PC-3 (cell line): ENCODE measurements at regions not wholly inside any gene's neighbourhood (a gene's known extent, or its start where the extent isn't known, plus 50 kb on each side); places are given as distances from the start of the nearest gene placed in this dataset.

Experiments used
- EZH2 ChIP-seq: fragments of 300-600 bp; sonication (generic); IDR thresholded peaks from one replicate; pipeline ENCODE4 v1.6.1; 2017; ENCODE audit warnings: antibody characterized with exemption, mild to moderate bottlenecking, low read length; ENCODE audit not compliant: unreplicated experiment
- TF ChIP-seq, protein P1 (sequence below): fragments of 300-600 bp; sonication (generic); conservative IDR thresholded peaks from 2 replicates; pipeline ENCODE4 v1.5.1; 2017; ENCODE audit warnings: antibody characterized with exemption, low read depth, mild to moderate bottlenecking, low read length

GRCh38 chr1:29933067-29933466 is 696.7 kb downstream of the PTPRU start:
- TF ChIP-seq, protein P1, sequence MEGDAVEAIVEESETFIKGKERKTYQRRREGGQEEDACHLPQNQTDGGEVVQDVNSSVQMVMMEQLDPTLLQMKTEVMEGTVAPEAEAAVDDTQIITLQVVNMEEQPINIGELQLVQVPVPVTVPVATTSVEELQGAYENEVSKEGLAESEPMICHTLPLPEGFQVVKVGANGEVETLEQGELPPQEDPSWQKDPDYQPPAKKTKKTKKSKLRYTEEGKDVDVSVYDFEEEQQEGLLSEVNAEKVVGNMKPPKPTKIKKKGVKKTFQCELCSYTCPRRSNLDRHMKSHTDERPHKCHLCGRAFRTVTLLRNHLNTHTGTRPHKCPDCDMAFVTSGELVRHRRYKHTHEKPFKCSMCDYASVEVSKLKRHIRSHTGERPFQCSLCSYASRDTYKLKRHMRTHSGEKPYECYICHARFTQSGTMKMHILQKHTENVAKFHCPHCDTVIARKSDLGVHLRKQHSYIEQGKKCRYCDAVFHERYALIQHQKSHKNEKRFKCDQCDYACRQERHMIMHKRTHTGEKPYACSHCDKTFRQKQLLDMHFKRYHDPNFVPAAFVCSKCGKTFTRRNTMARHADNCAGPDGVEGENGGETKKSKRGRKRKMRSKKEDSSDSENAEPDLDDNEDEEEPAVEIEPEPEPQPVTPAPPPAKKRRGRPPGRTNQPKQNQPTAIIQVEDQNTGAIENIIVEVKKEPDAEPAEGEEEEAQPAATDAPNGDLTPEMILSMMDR: no peak
- TF ChIP-seq EZH2: no peak
